ENCODE measurements at regions not wholly inside any gene's neighbourhood (a gene's known extent, or its start where the extent isn't known, plus 50 kb on each side); places are given as distances from the start of the nearest gene placed in this dataset.

GRCh38 chr12:125208334-125208733 lies 143.1 kb downstream of the AACS start:
- H3K27ac ChIP-seq, result peak overlapping the region; percentile 42
- DNase-seq, result no peak
- no peaks in the 10 kb centered on the region for H3K36me3 ChIP-seq
- H3K27me3 ChIP-seq (ENCODE audit: insufficient read depth, low read depth, severe bottlenecking), result no peaks in the 10 kb centered on the region
- TF ChIP-seq CTCF (IDR thresholded peaks at IDR 0.05; ENCODE audit: low read depth, low read length), result no peak
- no peak overlapping the region for H3K4me3 ChIP-seq (ENCODE audit: low read depth, low read length)
- H3K9me3 ChIP-seq (ENCODE audit: severe bottlenecking), result no peaks in the 10 kb centered on the region

GRCh38 chr12:125208942-125209341 lies 143.7 kb downstream of the AACS start:
- Histone ChIP-seq H3K4me3 (ENCODE audit: low read depth, low read length) (no peak overlapping the region), H3K27ac (peak overlapping the region; percentile 42), H3K9me3 (ENCODE audit: severe bottlenecking) (no peaks in the 10 kb centered on the region), H3K27me3 (ENCODE audit: insufficient read depth, low read depth, severe bottlenecking) (no peaks in the 10 kb centered on the region), H3K36me3 (no peaks in the 10 kb centered on the region)
- no peak for TF ChIP-seq CTCF (IDR thresholded peaks at IDR 0.05; ENCODE audit: low read depth, low read length)
- peak; percentile 69 for DNase-seq

- no peak overlapping the region for H3K4me3 ChIP-seq (ENCODE audit: low read depth, low read length)
- H3K9me3 ChIP-seq (ENCODE audit: severe bottlenecking), result no peaks in the 10 kb centered on the region
- H3K27ac ChIP-seq, result no peak overlapping the region
- H3K36me3 ChIP-seq, result no peaks in the 10 kb centered on the region
- no peak for TF ChIP-seq CTCF (IDR thresholded peaks at IDR 0.05; ENCODE audit: low read depth, low read length)
- no peaks in the 10 kb centered on the region for H3K27me3 ChIP-seq (ENCODE audit: insufficient read depth, low read depth, severe bottlenecking)
- no peak for DNase-seq
Observed at GRCh38 chr12:125210104-125210755, 145.0 kb downstream of the AACS start.

GRCh38 chr12:125211464-125211863 lies 146.2 kb downstream of the AACS start:
- no peak for TF ChIP-seq CTCF (IDR thresholded peaks at IDR 0.05; ENCODE audit: low read depth, low read length)
- no peaks in the 10 kb centered on the region for H3K36me3 ChIP-seq
- H3K4me3 ChIP-seq (ENCODE audit: low read depth, low read length), result no peak overlapping the region
- no peak for DNase-seq
- H3K27me3 ChIP-seq (ENCODE audit: insufficient read depth, low read depth, severe bottlenecking), result no peaks in the 10 kb centered on the region
- no peak overlapping the region for H3K27ac ChIP-seq
- H3K9me3 ChIP-seq (ENCODE audit: severe bottlenecking), result no peaks in the 10 kb centered on the region

GRCh38 chr12:125214289-125214688 lies 149.1 kb downstream of the AACS start:
- H3K9me3 ChIP-seq (ENCODE audit: severe bottlenecking), result no peaks in the 10 kb centered on the region
- DNase-seq, result no peak
- TF ChIP-seq CTCF (IDR thresholded peaks at IDR 0.05; ENCODE audit: low read depth, low read length), result no peak
- H3K27me3 ChIP-seq (ENCODE audit: insufficient read depth, low read depth, severe bottlenecking), result peaks cover 11% of the 10 kb centered on the region
- H3K36me3 ChIP-seq, result no peaks in the 10 kb centered on the region
- H3K27ac ChIP-seq, result no peak overlapping the region
- H3K4me3 ChIP-seq (ENCODE audit: low read depth, low read length), result no peak overlapping the region

GRCh38 chr12:125216756-125217155 lies 151.5 kb downstream of the AACS start:
- no peaks in the 10 kb centered on the region for H3K36me3 ChIP-seq
- no peak for TF ChIP-seq CTCF (IDR thresholded peaks at IDR 0.05; ENCODE audit: low read depth, low read length)
- H3K9me3 ChIP-seq (ENCODE audit: severe bottlenecking), result no peaks in the 10 kb centered on the region
- no peak overlapping the region for H3K4me3 ChIP-seq (ENCODE audit: low read depth, low read length)
- no peak overlapping the region for H3K27ac ChIP-seq
- H3K27me3 ChIP-seq (ENCODE audit: insufficient read depth, low read depth, severe bottlenecking), result peaks cover 28% of the 10 kb centered on the region
- DNase-seq, result no peak
